Activated naive CD4-positive, alpha-beta T cell treated with anti-CD3 and anti-CD28 coated beads, Interleukin-2, amount 10 ng/mL, durations not matched to agents 7 days and 5 days (primary cell): ENCODE measurements at regions not wholly inside any gene's neighbourhood (a gene's known extent, or its start where the extent isn't known, plus 50 kb on each side); places are given as distances from the start of the nearest gene placed in this dataset.
"Not testable (repeated sequence)": the region's sequence is repeated elsewhere in the genome, so short reads cannot be mapped to it uniquely, and the experiment has no call there.

Experiments
- CTCF ChIA-PET: fragments of 350-600 bp; sonication (Branson Sonifier 250); formaldehyde crosslinking; loops from one replicate; lab custom pipeline; 2021; ENCODE audit warnings: antibody characterized with exemption; lab: Charles Lee
- DNase-seq: peaks from one replicate; pipeline ENCODE4 v3.0.0-alpha.2; 2020
- H3K27ac Mint-ChIP-seq: one replicate; pipeline ENCODE4 v1.8.0; 2021; ENCODE audit warnings: mild to moderate bottlenecking, moderate library complexity, mixed read lengths
- H3K27me3 Mint-ChIP-seq: one replicate; pipeline ENCODE4 v1.8.0; 2021; ENCODE audit warnings: mild to moderate bottlenecking, mixed read lengths
- H3K36me3 Mint-ChIP-seq: one replicate; pipeline ENCODE4 v1.8.0; 2021; ENCODE audit warnings: mixed read lengths
- H3K4me1 Mint-ChIP-seq: one replicate; pipeline ENCODE4 v1.8.0; 2021; ENCODE audit warnings: mixed read lengths
- H3K4me3 Mint-ChIP-seq: one replicate; pipeline ENCODE4 v1.8.0; 2021; ENCODE audit warnings: mild to moderate bottlenecking, moderate library complexity, mixed read lengths
- H3K9me3 Mint-ChIP-seq: one replicate; pipeline ENCODE4 v1.8.0; 2021; ENCODE audit warnings: mixed read lengths

DNA sequence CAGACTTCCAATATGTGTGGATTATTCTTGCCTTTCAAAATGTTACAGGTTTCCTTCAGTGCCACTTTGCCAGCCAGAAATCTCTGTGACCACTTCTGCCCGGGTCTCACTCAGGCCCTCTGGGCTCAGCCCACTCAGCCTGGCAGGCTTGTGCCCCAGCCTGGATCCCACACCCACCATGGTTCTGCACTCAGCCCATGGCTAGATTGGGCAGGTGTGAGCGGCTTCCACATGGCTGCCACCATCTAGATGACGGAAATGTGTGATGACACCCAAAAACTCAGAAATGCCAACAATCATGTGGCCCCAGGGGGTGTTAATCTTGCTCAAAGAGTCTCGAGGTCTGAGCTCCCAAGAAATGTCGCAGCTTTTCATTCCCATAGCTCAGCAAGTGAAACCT lies 1097.5 kb upstream of the SLC39A10 start:
- H3K4me3 Mint-ChIP-seq, result no peak overlapping the region
- H3K27ac Mint-ChIP-seq, result no peak overlapping the region
- CTCF ChIA-PET, result interaction anchor here (1.7 kb wide), 1 partner anchor 13 kb away, joined by 7 read pairs; no protein-coding TSS in a partner anchor
- no peaks in the 10 kb centered on the region for H3K9me3 Mint-ChIP-seq
- no peaks in the 10 kb centered on the region for H3K4me1 Mint-ChIP-seq
- no peak for DNase-seq
- no peaks in the 10 kb centered on the region for H3K27me3 Mint-ChIP-seq
- H3K36me3 Mint-ChIP-seq, result no peaks in the 10 kb centered on the region

DNA sequence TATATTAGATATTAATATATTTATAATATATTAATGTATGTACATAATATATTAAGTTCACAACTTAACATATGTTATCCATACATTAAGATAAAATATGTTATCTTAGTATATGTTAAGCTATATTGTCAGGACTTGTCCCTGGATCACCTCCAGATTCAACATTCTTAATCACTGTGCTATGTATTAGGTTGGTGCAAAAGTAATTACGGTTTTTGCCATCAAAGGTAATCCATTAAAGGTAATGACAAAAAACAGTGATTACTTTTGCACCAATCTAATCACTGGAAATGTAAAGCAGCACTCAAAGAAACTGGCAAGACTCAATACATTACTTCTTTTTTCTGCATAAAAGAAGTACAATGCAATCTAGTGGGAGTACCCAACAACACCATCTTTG lies 1099.0 kb upstream of the SLC39A10 start:
- Mint-ChIP-seq H3K4me1 (no peaks in the 10 kb centered on the region), H3K9me3 (no peaks in the 10 kb centered on the region), H3K4me3 (no peak overlapping the region), H3K36me3 (no peaks in the 10 kb centered on the region), H3K27ac (no peak overlapping the region), H3K27me3 (no peaks in the 10 kb centered on the region)
- CTCF ChIA-PET, result no interaction called here
- DNase-seq, result no peak

DNA sequence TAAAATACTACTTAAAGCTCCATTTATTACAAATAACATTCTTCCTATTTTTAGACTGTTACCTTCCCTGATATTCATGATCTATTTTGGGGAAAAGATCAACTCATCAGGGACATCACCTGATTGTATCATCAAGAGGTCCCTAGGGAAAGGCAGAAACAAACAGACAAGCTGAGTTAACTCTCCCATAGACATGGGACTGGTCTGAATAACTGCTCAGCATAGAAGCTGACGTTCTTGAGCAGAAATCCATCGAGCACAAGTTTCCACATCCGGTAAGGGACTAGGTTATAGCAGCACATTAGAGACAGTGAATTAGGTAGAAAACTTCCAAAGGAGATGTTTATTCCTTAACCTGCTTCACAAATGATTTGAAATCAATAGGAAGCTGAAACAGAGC lies 1100.4 kb upstream of the SLC39A10 start:
- Mint-ChIP-seq H3K9me3 (no peaks in the 10 kb centered on the region), H3K27me3 (no peaks in the 10 kb centered on the region), H3K27ac (no peak overlapping the region), H3K4me3 (no peak overlapping the region), H3K4me1 (no peaks in the 10 kb centered on the region), H3K36me3 (no peaks in the 10 kb centered on the region)
- no peak for DNase-seq
- CTCF ChIA-PET, result no interaction called here

DNA sequence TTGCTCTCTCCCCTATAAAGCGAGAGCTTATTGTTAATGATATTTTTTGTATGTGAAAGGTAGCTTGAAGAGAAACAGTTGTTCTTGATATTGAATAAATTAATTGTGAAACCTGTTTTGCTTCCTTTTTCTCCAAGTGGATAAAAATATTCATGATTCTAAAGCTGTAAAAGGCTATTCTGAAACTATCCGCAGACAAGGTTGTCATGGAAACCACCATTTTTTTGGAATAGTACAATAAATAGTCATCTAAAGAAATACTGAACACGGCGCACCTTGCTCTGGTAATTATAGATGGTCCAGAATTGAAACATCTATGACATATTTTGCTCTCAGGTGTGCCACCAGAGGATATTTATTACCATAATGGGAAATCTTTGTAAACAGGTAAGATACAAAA lies 1103.0 kb upstream of the SLC39A10 start:
- Mint-ChIP-seq H3K27me3 (no peaks in the 10 kb centered on the region), H3K27ac (no peak overlapping the region), H3K4me1 (no peaks in the 10 kb centered on the region), H3K9me3 (no peaks in the 10 kb centered on the region), H3K4me3 (no peak overlapping the region), H3K36me3 (no peaks in the 10 kb centered on the region)
- CTCF ChIA-PET, result no interaction called here
- no peak for DNase-seq

DNA sequence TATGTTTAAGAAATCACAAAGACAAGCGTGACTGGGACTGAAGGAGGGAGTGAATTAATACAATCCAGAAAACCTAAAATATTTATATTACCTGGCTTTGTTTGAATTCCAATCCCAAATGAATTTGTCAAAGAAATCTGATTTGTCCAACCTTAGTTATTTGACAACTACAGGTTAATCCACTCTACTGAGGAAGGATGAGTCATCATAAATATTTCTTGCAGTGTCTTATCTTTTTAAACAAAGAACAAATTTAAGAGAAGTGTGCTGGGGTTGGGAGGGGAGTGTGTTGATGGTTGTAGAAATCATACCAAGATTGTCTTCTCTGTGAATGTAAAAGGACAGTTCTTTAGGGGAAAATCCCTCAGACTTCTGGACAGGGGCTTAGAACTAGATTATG lies 1106.3 kb upstream of the SLC39A10 start:
- no peak overlapping the region for H3K4me3 Mint-ChIP-seq
- no peak overlapping the region for H3K27ac Mint-ChIP-seq
- no peaks in the 10 kb centered on the region for H3K27me3 Mint-ChIP-seq
- DNase-seq, result no peak
- H3K4me1 Mint-ChIP-seq, result no peaks in the 10 kb centered on the region
- CTCF ChIA-PET, result no interaction called here
- H3K36me3 Mint-ChIP-seq, result no peaks in the 10 kb centered on the region
- H3K9me3 Mint-ChIP-seq, result no peaks in the 10 kb centered on the region

DNA sequence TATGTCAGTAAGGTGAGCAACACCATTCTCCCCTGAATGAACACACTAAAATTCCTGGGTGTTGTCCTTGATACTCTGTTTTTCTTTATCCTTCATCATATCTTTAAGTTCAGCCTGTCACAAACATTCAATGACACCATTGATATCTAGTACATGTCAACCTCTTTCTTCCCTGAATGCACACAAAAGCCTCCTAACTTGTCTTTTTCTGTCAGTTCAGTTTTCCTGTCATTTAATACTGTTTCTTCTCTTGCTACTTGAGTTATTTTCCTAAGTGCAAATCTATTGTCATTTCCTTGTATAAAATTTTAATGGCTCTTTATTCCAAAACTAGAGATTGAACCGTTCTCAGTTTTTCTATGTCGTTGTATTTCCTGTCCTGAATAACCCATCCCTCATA lies 1107.6 kb upstream of the SLC39A10 start:
- Mint-ChIP-seq H3K36me3 (no peaks in the 10 kb centered on the region), H3K27ac (no peak overlapping the region), H3K27me3 (no peaks in the 10 kb centered on the region), H3K9me3 (no peaks in the 10 kb centered on the region), H3K4me1 (no peaks in the 10 kb centered on the region), H3K4me3 (no peak overlapping the region)
- CTCF ChIA-PET, result no interaction called here
- no peak for DNase-seq

DNA sequence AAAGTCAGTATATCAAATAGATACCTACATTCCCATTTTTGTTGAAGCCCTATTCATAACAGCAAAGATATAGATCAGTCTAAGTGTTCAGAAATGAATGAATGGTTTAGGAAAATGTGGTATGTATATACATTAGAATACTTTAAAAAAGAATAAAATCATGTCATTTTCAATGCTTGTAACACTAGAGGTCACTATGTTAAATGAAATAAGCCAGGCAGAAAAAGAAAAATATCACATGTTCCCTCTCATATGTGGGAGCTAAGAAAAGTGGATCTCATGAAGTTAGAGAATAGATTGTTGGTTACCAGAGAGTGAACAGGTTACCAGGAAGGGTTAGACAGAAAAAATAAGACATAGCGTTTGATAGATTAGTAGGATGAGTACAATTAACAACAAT lies 1111.0 kb upstream of the SLC39A10 start:
- H3K9me3 Mint-ChIP-seq, result no peaks in the 10 kb centered on the region
- CTCF ChIA-PET, result interaction anchor here (0.7 to 1.7 kb wide), 5 partner anchors 10 to 1521 kb away, joined by 3 to 7 read pairs (median 3); no protein-coding TSS in a partner anchor
- H3K4me1 Mint-ChIP-seq, result no peaks in the 10 kb centered on the region
- H3K27me3 Mint-ChIP-seq, result no peaks in the 10 kb centered on the region
- H3K36me3 Mint-ChIP-seq, result no peaks in the 10 kb centered on the region
- H3K4me3 Mint-ChIP-seq, result no peak overlapping the region
- DNase-seq, result no peak
- H3K27ac Mint-ChIP-seq, result no peak overlapping the region

DNA sequence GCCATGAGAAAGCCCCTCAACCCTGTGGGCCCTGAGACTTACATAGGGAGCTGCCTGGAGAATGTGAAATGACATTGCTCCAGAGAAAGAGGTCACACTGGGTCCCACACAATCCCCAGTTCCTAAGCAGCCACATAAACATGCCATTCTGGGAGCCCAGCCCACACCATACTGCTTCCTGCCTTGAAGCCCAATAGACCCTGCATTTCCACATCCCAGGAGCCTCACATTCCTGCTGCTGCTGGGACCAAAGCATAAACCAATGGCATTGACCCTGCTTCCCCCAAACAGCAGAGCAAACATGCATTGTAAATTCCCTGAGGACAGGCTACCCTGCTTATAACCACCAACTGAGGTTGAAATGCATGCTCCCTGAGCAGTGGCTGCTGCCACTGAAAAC lies 1117.6 kb upstream of the SLC39A10 start:
- H3K27me3 Mint-ChIP-seq, result no peaks in the 10 kb centered on the region

DNA sequence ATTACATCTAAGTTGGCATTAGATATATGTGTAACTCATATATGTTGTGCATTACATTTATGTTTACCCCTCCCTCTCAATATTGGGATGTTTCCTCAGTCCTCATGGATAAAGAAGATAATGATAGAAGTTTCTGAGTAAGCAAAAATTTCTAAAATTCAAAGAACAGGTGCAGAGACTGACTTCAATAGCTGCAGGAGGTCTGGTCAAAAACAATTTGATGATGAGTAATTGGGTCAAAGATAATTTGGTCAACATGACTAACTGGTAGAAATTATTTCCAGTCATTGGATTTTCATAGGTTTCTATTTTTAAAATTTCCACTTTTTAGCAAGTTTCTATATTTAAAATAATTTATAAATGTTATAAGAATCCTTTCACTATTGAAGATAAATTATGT lies 1130.9 kb upstream of the SLC39A10 start:
- Mint-ChIP-seq H3K4me1 (no peaks in the 10 kb centered on the region), H3K36me3 (no peaks in the 10 kb centered on the region), H3K4me3 (no peak overlapping the region), H3K9me3 (no peaks in the 10 kb centered on the region), H3K27ac (no peak overlapping the region), H3K27me3 (no peaks in the 10 kb centered on the region)
- DNase-seq, result no peak
- CTCF ChIA-PET, result no interaction called here

More for the DNA sequence above, 1117.6 kb upstream of the SLC39A10 start:
- Mint-ChIP-seq H3K9me3 (no peaks in the 10 kb centered on the region), H3K27ac (no peak overlapping the region), H3K36me3 (no peaks in the 10 kb centered on the region), H3K4me3 (no peak overlapping the region), H3K4me1 (no peaks in the 10 kb centered on the region)
- CTCF ChIA-PET, result no interaction called here
- DNase-seq, result no peak

DNA sequence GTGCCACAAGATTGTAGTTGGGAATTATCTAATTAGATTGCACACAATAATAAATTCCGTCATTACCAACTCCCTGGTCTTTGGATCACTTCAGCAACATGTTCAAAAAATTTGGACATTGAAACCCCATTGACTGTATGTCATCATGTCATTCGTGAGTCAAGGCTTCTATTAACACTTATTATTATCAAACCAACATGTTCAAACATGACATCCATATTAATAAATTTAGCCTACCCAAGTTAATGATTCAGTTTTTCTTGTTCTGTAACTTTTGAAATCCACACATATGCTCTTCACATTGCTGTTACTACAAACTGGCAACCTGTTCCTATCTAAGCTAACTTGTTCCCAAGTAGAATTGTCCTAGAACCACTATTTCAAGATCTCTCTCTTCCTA lies 1142.7 kb upstream of the SLC39A10 start:
- CTCF ChIA-PET, result no interaction called here
- no peak overlapping the region for H3K4me3 Mint-ChIP-seq
- H3K4me1 Mint-ChIP-seq, result no peaks in the 10 kb centered on the region
- no peaks in the 10 kb centered on the region for H3K9me3 Mint-ChIP-seq
- H3K36me3 Mint-ChIP-seq, result no peaks in the 10 kb centered on the region
- H3K27me3 Mint-ChIP-seq, result no peaks in the 10 kb centered on the region
- no peak overlapping the region for H3K27ac Mint-ChIP-seq
- DNase-seq, result no peak

DNA sequence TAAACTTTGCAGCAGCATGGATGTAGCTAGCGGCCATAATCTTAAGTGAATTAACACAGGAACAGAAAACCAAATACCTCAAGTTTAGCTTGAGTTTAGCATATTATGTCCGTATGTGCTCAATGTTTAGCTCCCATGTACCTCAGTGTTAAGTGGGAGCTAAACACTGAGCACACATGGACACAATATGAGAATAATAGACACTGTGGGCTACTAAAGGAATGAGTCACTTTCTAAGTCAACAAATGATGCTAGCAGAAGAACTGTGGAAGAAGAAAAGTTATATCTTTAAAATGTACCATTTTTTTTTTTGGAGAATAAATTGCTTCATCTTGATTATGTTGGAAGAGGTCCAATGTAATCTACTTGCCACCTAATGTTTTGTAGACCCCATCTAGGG lies 1146.0 kb upstream of the SLC39A10 start:
- DNase-seq, H3K36me3 Mint-ChIP-seq, H3K9me3 Mint-ChIP-seq, H3K27me3 Mint-ChIP-seq, CTCF ChIA-PET, H3K4me1 Mint-ChIP-seq, H3K27ac Mint-ChIP-seq, H3K4me3 Mint-ChIP-seq: not testable (repeated sequence)

DNA sequence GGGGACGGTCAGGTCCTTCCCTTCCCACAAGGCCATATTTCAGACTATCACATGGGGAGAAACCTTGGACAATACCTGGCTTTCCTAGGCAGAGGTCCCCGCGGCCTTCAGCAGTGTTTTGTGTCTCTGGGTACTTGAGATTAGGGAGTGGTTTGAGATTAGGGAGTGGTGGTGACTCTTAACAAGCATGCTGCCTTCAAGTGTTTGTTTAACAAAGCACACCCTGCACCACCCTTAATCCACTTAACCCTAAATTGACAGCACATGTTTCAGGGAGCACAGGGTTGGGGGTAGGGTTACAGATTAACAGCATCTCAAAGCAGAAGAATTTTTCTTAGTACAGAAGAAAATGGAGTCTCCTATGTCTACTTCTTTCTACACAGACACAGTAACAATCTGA lies 1152.2 kb upstream of the SLC39A10 start:
- H3K27ac Mint-ChIP-seq, DNase-seq, CTCF ChIA-PET, H3K4me3 Mint-ChIP-seq, H3K27me3 Mint-ChIP-seq, H3K36me3 Mint-ChIP-seq, H3K4me1 Mint-ChIP-seq, H3K9me3 Mint-ChIP-seq: not testable (repeated sequence)

DNA sequence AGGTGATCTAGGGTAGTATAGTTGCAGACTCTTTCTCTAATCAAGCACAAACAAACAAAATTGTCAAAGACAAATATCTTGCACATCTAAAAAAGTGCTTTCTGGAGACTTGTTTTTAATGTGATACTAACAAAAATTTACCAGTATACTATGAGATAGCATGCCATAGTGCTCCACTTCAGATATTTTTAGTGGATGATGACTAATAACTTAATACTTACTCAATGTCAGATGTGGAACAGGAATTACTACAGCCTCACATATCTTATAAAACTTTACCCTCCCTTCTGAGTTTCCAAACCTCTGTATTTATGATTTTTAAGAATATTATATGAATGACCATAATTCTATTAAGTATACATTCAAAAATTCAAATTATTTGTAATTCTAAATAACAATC lies 1162.0 kb upstream of the SLC39A10 start:
- no peaks in the 10 kb centered on the region for H3K4me1 Mint-ChIP-seq

DNA sequence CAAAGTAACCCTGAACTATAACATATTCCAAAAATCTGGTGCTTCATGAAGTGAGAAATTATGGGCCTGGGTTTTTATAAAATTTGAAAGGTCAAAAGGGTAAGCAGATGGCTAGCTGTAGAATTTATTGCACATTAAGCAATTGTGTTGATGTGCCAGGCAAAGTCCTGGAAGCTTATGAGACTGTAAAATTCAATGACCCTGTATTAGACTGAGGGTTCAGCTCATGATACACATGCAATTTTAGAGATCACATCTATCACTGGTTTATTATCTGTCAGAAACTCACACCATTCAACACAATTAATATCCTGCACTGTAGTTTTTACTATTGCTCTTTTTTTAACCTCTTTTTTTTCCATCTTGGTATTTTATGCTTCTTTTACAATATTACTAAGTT lies 1162.6 kb upstream of the SLC39A10 start:
- H3K4me3 Mint-ChIP-seq, result no peak overlapping the region
- no peaks in the 10 kb centered on the region for H3K9me3 Mint-ChIP-seq
- no peaks in the 10 kb centered on the region for H3K36me3 Mint-ChIP-seq
- no peaks in the 10 kb centered on the region for H3K4me1 Mint-ChIP-seq
- DNase-seq, result no peak
- H3K27ac Mint-ChIP-seq, result no peak overlapping the region
- CTCF ChIA-PET, result interaction anchor here (0.9 to 1.1 kb wide), 2 partner anchors 96 to 98 kb away, joined by 3 read pairs; no protein-coding TSS in a partner anchor
- no peaks in the 10 kb centered on the region for H3K27me3 Mint-ChIP-seq

More for the DNA sequence above, 1162.0 kb upstream of the SLC39A10 start:
- CTCF ChIA-PET, result interaction anchor here (1.1 kb wide), 1 partner anchor 95 kb away, joined by 3 read pairs; no protein-coding TSS in a partner anchor
- Mint-ChIP-seq H3K36me3 (no peaks in the 10 kb centered on the region), H3K9me3 (no peaks in the 10 kb centered on the region), H3K27ac (no peak overlapping the region), H3K27me3 (no peaks in the 10 kb centered on the region), H3K4me3 (no peak overlapping the region)
- DNase-seq, result no peak

DNA sequence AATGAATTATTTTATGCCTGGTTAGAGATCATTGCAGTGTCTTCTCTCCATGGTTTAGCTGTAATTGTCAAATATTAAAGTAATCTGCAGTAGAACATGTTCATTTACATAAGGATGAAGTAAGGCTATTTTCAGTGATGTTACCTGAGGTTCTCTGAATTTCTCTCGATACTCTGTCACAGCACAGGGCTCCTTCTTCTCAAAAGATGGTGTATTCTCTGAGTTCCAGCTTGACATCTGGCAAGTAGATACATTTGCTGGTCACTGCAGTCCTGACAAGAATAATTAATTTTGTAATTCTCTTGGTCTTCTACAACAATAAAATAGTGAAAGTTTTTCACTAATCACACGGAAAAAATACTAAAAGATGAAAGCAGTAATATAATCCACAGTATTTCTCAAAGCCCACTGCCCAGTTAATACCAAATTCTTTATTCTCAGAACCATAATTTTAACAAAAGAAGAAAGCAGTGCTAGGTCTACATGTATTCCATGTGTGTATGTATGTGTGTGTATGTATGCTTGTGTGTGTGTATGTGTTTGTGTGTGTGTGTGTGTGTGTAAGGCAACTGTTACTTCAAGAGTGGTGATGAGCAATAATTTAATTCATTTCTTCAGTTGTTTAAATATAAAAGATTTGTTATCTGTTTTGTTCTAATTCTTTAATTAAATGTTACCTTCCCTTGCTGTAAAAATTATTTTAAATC lies 1165.5 kb upstream of the SLC39A10 start:
- no peaks in the 10 kb centered on the region for H3K4me1 Mint-ChIP-seq
- no peaks in the 10 kb centered on the region for H3K9me3 Mint-ChIP-seq
- no peak overlapping the region for H3K27ac Mint-ChIP-seq
- CTCF ChIA-PET, result no interaction called here
- no peak for DNase-seq
- no peaks in the 10 kb centered on the region for H3K36me3 Mint-ChIP-seq
- H3K27me3 Mint-ChIP-seq, result no peaks in the 10 kb centered on the region
- no peak overlapping the region for H3K4me3 Mint-ChIP-seq
